Keratinocyte (primary cell): ENCODE measurements at regions not wholly inside any gene's neighbourhood (a gene's known extent, or its start where the extent isn't known, plus 50 kb on each side); places are given as distances from the start of the nearest gene placed in this dataset.
"Not testable (repeated sequence)": the region's sequence is repeated elsewhere in the genome, so short reads cannot be mapped to it uniquely, and the experiment has no call there.

Source experiments
- DNase-seq: peaks from one replicate; pipeline ENCODE4 v3.0.0-alpha.2; 2011; ENCODE audit warnings: low read depth, missing footprints, low spot score
- FAIRE-seq: peaks from 2 replicates; lab custom pipeline; 2011; peaks lifted over from hg19 to GRCh38; lab: Jason Lieb, UNC
- H2AFZ ChIP-seq: 2 replicates; pipeline ENCODE4 v1.6.0; 2012; ENCODE audit warnings: low read length, control low read depth, inconsistent platforms; ENCODE audit not compliant: control insufficient read depth
- H3K27ac ChIP-seq: 2 replicates; pipeline ENCODE4 v1.5.1; 2011; ENCODE audit warnings: low read length; ENCODE audit not compliant: control insufficient read depth, insufficient read depth
- H3K27me3 ChIP-seq: 3 replicates; pipeline ENCODE4 v1.6.0; 2011; ENCODE audit warnings: low read length; ENCODE audit not compliant: control insufficient read depth, insufficient read depth; ENCODE audit errors: extremely low read depth
- H3K36me3 ChIP-seq, 2 experiments: 2 replicates in 1 of 2; 3 replicates in 1 of 2; pipeline ENCODE4 v1.5.1; 2011; ENCODE audit warnings: low read length in 2 of 2, mild to moderate bottlenecking in 1 of 2; ENCODE audit not compliant: control insufficient read depth in 2 of 2, insufficient read depth in 2 of 2; ENCODE audit errors: extremely low read depth in 1 of 2
- H3K4me1 ChIP-seq: 3 replicates; pipeline ENCODE4 v1.5.1; 2011; ENCODE audit warnings: low read length; ENCODE audit not compliant: control insufficient read depth, insufficient read depth; ENCODE audit errors: extremely low read depth
- H3K4me2 ChIP-seq: 3 replicates; pipeline ENCODE4 v1.6.0; 2011; ENCODE audit warnings: low read depth, low read length; ENCODE audit not compliant: control insufficient read depth, insufficient read depth; ENCODE audit errors: extremely low read depth
- H3K4me3 ChIP-seq, 3 experiments: fragments of 200-600 bp in 1 of 3; sonication (generic) in 1 of 3; 2 replicates in 2 of 3; 3 replicates in 1 of 3; pipeline ENCODE4 v1.5.1; 2011 to 2016; ENCODE audit warnings: low read length in 3 of 3, mild to moderate bottlenecking in 3 of 3, control low read depth in 2 of 3, inconsistent platforms in 1 of 3, low read depth in 1 of 3, mixed read lengths in 1 of 3, mixed run types in 1 of 3, moderate library complexity in 1 of 3; ENCODE audit not compliant: control insufficient read depth in 2 of 3, insufficient read depth in 2 of 3; ENCODE audit errors: extremely low read depth in 1 of 3
- H3K79me2 ChIP-seq: 2 replicates; pipeline ENCODE4 v1.6.0; 2012; ENCODE audit warnings: low read length; ENCODE audit not compliant: control insufficient read depth, insufficient read depth
- H3K9ac ChIP-seq: 3 replicates; pipeline ENCODE4 v1.6.0; 2011; ENCODE audit warnings: low read length; ENCODE audit not compliant: control insufficient read depth, insufficient read depth; ENCODE audit errors: extremely low read depth
- H3K9me1 ChIP-seq: 3 replicates; pipeline ENCODE4 v1.6.0; 2011; ENCODE audit warnings: low read length; ENCODE audit not compliant: control insufficient read depth, insufficient read depth; ENCODE audit errors: extremely low read depth
- H3K9me3 ChIP-seq: 2 replicates; pipeline ENCODE4 v1.5.1; 2012; ENCODE audit warnings: low read depth, low read length; ENCODE audit not compliant: control insufficient read depth
- H4K20me1 ChIP-seq: 3 replicates; pipeline ENCODE4 v1.6.0; 2011; ENCODE audit warnings: low read length; ENCODE audit not compliant: control insufficient read depth, insufficient read depth; ENCODE audit errors: extremely low read depth
- CTCF ChIP-seq, 3 experiments: IDR thresholded peaks in 1 of 3; conservative IDR thresholded peaks in 1 of 3; optimal IDR thresholded peaks in 1 of 3; 2 replicates in 2 of 3; 3 replicates in 1 of 3; pipeline versions ENCODE3 to v1.5.1; 2011; ENCODE audit warnings: low read length in 3 of 3, mild to moderate bottlenecking in 3 of 3, moderate library complexity in 2 of 3, control low read depth in 1 of 3, inconsistent platforms in 1 of 3; ENCODE audit not compliant: insufficient read depth in 2 of 3; ENCODE audit errors: extremely low read depth in 1 of 3
- EZH2 ChIP-seq: IDR thresholded peaks from one replicate; pipeline ENCODE4 v1.6.1; 2012; ENCODE audit warnings: inconsistent platforms, mild to moderate bottlenecking, low read length, moderate library complexity
- dilution Hi-C: fragments of 300-500 bp; cut with MboI; formaldehyde crosslinking; loops from one replicate; pipeline ENCODE4 v1.7.0; 2020; ENCODE audit warnings: low sequenced_read_pairs; ENCODE audit not compliant: extremely low pct_ligation_motif_present

DNA sequence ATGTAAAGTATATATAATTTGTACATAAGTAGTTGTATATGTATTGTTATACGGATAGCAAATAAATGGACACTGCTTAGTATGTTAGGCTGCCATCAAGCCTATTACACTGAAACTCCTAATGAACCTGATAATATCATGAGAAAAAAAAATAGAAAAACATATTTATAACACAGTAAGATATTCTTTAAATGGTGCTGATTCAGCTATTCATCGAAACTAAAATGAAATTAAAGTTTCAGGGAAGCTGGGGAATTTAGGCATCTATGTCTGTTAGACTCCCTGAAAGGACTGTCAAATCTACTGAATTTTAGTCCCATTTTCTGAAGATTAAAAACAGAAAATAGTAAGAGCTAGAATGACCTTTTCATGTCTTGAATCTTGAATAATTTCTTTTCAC, 647.1 kb upstream of the PABPC4L start:
- Histone ChIP-seq H3K36me3 (no peaks in the 10 kb centered on the region), H3K27me3 (no peaks in the 10 kb centered on the region), H3K9me3 (no peaks in the 10 kb centered on the region), H2AFZ (no peak overlapping the region), H3K9ac (no peak overlapping the region), H3K4me1 (no peaks in the 10 kb centered on the region), H3K79me2 (no peaks in the 10 kb centered on the region), H3K9me1 (no peaks in the 10 kb centered on the region), H4K20me1 (no peaks in the 10 kb centered on the region), H3K4me3 (no peak overlapping the region), H3K27ac (no peak overlapping the region), H3K4me2 (no peak overlapping the region)
- no peak for FAIRE-seq
- TF ChIP-seq EZH2: no peak
- no peak for TF ChIP-seq CTCF (optimal IDR thresholded peaks at IDR 0.05 in 1 of 3, IDR thresholded peaks at IDR 0.05 in 1 of 3, conservative IDR thresholded peaks at IDR 0.05 in 1 of 3; ENCODE audit: extremely low read depth in 1 of 3, insufficient read depth in 2 of 3, low read length in 3 of 3)
- dilution Hi-C loops: no loop called here
- no peak for DNase-seq

DNA sequence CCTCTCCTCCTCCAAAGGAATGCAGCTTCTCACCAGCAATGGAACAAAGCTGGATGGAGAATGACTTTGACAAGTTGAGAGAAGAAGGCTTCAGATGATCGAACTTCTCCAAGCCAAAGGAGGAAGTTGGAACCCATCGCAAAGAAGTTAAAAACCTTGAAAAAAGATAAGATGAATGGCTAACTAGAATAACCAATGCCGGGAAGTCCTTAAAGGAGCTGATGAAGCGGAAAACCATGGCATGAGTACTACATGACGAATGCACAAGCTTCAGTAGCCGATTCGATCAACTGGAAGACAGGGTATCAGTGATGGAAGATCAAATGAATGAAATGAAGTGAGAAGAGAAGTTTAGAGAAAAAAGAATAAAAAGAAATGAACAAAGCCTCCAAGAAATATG, 629.2 kb upstream of the PABPC4L start:
- H2AFZ ChIP-seq, DNase-seq, H3K9ac ChIP-seq, H3K4me3 ChIP-seq, H3K4me1 ChIP-seq, H3K27ac ChIP-seq, H3K36me3 ChIP-seq, H3K9me1 ChIP-seq, H3K4me2 ChIP-seq, FAIRE-seq, dilution Hi-C loops, H4K20me1 ChIP-seq, H3K79me2 ChIP-seq, H3K9me3 ChIP-seq, H3K27me3 ChIP-seq: not testable (repeated sequence)

DNA sequence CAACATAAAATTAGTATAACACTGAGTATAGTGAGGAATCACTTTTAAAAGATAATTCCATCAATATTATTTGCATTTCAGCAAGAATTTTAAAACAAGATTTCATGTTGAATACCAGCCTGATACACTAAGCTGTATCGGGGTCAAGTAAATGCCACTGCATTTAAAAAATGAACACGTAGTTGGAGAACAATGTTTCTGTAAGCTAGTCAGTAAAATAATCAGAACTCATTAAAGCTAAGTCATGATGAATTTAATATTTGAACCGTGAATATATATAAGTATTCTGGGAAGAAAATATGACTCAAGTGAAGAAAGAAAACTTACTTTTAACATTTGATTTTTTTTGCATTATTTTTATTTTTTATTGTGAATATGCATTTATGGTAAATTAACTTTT, 611.0 kb upstream of the PABPC4L start:
- H3K9me3 ChIP-seq: no peaks in the 10 kb centered on the region
- dilution Hi-C loops: no loop called here

More for the DNA sequence above, 611.0 kb upstream of the PABPC4L start:
- no peaks in the 10 kb centered on the region for H3K36me3 ChIP-seq
- DNase-seq: no peak
- no peak overlapping the region for H3K9ac ChIP-seq
- TF ChIP-seq CTCF (optimal IDR thresholded peaks at IDR 0.05 in 1 of 3, IDR thresholded peaks at IDR 0.05 in 1 of 3, conservative IDR thresholded peaks at IDR 0.05 in 1 of 3; ENCODE audit: extremely low read depth in 1 of 3, insufficient read depth in 2 of 3, low read length in 3 of 3): no peak
- no peak for TF ChIP-seq EZH2
- no peaks in the 10 kb centered on the region for H3K79me2 ChIP-seq
- H3K4me1 ChIP-seq: no peaks in the 10 kb centered on the region
- H3K4me3 ChIP-seq: no peak overlapping the region
- no peaks in the 10 kb centered on the region for H3K27me3 ChIP-seq
- no peak overlapping the region for H3K27ac ChIP-seq
- no peaks in the 10 kb centered on the region for H3K9me1 ChIP-seq
- H2AFZ ChIP-seq: no peak overlapping the region
- H3K4me2 ChIP-seq: no peak overlapping the region
- no peaks in the 10 kb centered on the region for H4K20me1 ChIP-seq
- no peak for FAIRE-seq
